ENCODE measurements at regions not wholly inside any gene's neighbourhood (a gene's known extent, or its start where the extent isn't known, plus 50 kb on each side); places are given as distances from the start of the nearest gene placed in this dataset.

DNA sequence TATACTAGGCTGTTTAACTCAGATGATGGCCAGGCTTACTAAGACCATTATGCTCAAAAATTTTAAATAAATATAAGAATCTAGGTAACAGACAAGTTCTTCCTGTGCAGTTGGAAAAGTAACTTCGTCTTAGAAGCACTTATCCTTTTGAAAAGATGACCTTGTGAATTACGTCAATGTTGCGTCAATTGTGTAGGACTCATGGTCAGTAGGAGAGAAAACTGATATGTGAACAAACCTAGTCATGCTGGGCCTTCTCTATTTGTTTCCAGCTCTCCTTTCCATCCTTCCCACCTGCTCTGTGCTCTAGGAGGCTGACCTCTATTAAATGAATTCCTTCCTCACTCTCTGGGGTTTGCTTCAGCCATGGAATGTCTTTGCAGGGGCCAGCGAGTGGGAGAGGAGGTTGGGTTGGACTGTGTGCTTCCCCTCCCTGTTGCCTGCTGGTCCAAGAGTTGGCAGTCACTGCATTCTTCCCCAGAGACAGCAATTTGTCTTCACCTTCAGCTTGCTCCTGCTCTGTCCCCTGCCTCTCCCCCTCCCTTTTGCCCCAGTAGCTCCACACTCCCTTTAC lies 128.0 kb upstream of the TNFAIP3 start:
- Mint-ChIP-seq H3K4me3 (ENCODE audit: unreplicated experiment) (no peak overlapping the region), H3K27me3 (ENCODE audit: insufficient read depth, unreplicated experiment) (no peaks in the 10 kb centered on the region), H3K9me3 (ENCODE audit: unreplicated experiment) (no peaks in the 10 kb centered on the region), H3K27ac (ENCODE audit: low read depth, unreplicated experiment) (peak overlapping the region; percentile 76), H3K4me1 (ENCODE audit: insufficient read depth, unreplicated experiment) (peaks cover 21% of the 10 kb centered on the region), H3K36me3 (ENCODE audit: insufficient read depth, unreplicated experiment) (no peaks in the 10 kb centered on the region)
- ChIA-PET POLR2A (no interaction called here), CTCF (interaction anchor here (1.1 kb wide), 1 partner anchor 21 kb away, joined by 3 read pairs; no protein-coding TSS in a partner anchor)
- no TSS peak for BruUV-seq (replicated peaks)
- DNase-seq (ENCODE audit: unreplicated experiment): no peak
- TF ChIP-seq, protein P1, sequence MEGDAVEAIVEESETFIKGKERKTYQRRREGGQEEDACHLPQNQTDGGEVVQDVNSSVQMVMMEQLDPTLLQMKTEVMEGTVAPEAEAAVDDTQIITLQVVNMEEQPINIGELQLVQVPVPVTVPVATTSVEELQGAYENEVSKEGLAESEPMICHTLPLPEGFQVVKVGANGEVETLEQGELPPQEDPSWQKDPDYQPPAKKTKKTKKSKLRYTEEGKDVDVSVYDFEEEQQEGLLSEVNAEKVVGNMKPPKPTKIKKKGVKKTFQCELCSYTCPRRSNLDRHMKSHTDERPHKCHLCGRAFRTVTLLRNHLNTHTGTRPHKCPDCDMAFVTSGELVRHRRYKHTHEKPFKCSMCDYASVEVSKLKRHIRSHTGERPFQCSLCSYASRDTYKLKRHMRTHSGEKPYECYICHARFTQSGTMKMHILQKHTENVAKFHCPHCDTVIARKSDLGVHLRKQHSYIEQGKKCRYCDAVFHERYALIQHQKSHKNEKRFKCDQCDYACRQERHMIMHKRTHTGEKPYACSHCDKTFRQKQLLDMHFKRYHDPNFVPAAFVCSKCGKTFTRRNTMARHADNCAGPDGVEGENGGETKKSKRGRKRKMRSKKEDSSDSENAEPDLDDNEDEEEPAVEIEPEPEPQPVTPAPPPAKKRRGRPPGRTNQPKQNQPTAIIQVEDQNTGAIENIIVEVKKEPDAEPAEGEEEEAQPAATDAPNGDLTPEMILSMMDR (IDR thresholded peaks at IDR 0.05; ENCODE audit: unreplicated experiment): no peak
- intact Hi-C loops (cut with micrococcal nuclease): no loop called here

DNA sequence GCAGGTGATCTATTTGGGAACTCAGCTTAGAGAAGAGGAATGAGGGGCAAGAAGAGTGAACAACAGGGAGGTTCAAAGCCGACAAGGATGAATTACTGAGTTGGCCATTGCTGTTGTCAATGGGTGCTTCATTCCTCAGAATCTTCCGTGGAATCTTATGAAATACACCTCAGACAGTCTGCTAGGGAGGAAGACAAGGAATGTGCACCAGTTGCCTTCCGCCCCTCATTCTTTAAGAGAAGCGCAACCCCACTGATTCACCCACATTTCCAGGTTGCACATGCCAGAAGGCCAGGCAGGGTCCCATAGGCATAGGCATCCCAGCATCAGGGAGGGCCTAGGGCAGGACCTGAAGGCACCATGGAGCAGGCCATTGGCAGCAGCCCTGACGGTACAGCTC lies 127.5 kb upstream of the TNFAIP3 start:
- POLR2A ChIA-PET: no interaction called here
- Mint-ChIP-seq H3K27ac (ENCODE audit: low read depth, unreplicated experiment) (peak overlapping the region; percentile 76), H3K9me3 (ENCODE audit: unreplicated experiment) (no peaks in the 10 kb centered on the region), H3K27me3 (ENCODE audit: insufficient read depth, unreplicated experiment) (no peaks in the 10 kb centered on the region), H3K4me1 (ENCODE audit: insufficient read depth, unreplicated experiment) (peaks cover 21% of the 10 kb centered on the region), H3K4me3 (ENCODE audit: unreplicated experiment) (no peak overlapping the region), H3K36me3 (ENCODE audit: insufficient read depth, unreplicated experiment) (no peaks in the 10 kb centered on the region)
- CTCF ChIA-PET: interaction anchor here (1.1 kb wide), 1 partner anchor 20 kb away, joined by 3 read pairs; no protein-coding TSS in a partner anchor
- intact Hi-C loops (cut with micrococcal nuclease): no loop called here
- BruUV-seq (replicated peaks): no TSS peak
- TF ChIP-seq, protein P1 (IDR thresholded peaks at IDR 0.05; ENCODE audit: unreplicated experiment): no peak
- no peak for DNase-seq (ENCODE audit: unreplicated experiment)

DNA sequence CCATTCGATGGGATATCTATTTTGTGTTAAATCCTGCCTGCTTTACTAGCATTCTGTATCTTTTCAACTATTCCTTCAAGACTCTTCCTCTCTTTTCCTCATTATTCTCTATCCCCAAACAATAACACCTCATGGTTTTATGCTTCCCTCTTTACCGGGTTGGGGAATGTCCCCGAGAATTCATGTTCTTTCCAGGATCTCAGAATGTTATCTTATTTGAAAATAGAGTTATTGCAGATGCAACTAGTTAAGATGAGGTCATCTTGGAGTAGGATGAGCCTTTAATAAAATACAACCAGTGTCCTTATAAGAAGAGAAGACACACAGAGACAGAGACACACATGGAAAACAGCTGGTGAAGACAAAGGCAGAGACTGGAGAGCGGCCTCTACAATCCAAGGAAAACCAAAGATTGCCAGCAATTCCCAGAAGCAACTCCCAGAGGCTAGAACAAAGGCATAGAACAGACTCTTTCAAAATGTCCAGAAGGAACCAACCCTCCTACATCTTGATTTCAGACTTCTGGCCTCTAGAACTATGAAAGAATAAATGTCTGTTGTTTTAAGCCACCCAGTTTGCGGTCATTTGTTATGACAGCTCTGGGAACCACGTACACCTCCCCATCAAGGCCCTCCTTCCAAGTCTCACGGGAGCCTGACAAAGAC lies 126.8 kb upstream of the TNFAIP3 start:
- POLR2A ChIA-PET: interaction anchor here (2.0 kb wide), 1 partner anchor 10 kb away, joined by 8 read pairs; no protein-coding TSS in a partner anchor
- CTCF ChIA-PET: interaction anchor here (0.6 kb wide), 1 partner anchor 169 kb away, joined by 3 read pairs; no protein-coding TSS in a partner anchor
- no peaks in the 10 kb centered on the region for H3K36me3 Mint-ChIP-seq (ENCODE audit: insufficient read depth, unreplicated experiment)
- peaks cover 28% of the 10 kb centered on the region for H3K4me1 Mint-ChIP-seq (ENCODE audit: insufficient read depth, unreplicated experiment)
- no peak overlapping the region for H3K4me3 Mint-ChIP-seq (ENCODE audit: unreplicated experiment)
- TF ChIP-seq, protein P1 (IDR thresholded peaks at IDR 0.05; ENCODE audit: unreplicated experiment): no peak
- BruUV-seq (replicated peaks): no TSS peak
- intact Hi-C loops (cut with micrococcal nuclease): no loop called here
- DNase-seq (ENCODE audit: unreplicated experiment): no peak
- no peaks in the 10 kb centered on the region for H3K9me3 Mint-ChIP-seq (ENCODE audit: unreplicated experiment)
- no peak overlapping the region for H3K27ac Mint-ChIP-seq (ENCODE audit: low read depth, unreplicated experiment)
- no peaks in the 10 kb centered on the region for H3K27me3 Mint-ChIP-seq (ENCODE audit: insufficient read depth, unreplicated experiment)

DNA sequence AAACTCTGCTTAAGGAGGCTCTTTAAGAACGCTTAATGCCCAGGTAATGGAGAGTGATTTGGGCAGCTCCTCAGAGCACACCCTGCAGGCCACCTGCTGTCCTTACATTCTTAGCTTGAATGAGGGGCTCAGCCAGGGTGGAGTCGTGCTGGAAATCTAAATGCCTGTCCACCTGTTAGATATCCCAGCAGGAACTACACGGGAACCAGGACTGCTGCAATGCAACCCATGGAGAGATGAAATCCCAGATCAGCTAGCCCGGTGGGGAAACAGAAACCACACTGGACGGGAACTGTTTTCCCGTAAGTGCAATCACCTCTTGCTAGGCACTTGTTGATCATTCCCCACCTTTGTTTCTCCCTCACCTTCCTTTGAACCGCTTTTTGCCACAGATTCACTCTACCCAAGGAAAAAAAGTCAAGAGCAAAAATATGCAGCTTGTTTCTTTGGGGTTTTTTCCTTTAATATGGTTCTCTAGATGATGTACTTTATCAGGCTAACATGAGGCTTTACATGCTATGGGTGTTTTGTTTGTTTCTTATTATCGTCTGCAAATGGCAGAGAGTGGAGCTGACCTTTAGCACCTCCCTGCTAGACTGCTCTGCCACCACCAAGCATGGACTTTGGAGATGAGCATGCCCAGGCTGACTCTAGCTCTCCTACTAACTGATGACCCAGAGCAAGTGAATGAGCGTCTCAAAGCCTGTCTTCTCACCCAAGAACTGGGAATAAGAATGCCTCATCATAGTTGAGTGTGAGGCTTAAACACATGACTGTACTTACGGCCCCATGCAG lies 125.9 kb upstream of the TNFAIP3 start:
- ChIA-PET POLR2A (interaction anchor here (0.7 to 2.0 kb wide), 2 partner anchors 11 to 27 kb away, joined by 3 to 8 read pairs; no protein-coding TSS in a partner anchor), CTCF (no interaction called here)
- Mint-ChIP-seq H3K27ac (ENCODE audit: low read depth, unreplicated experiment) (no peak overlapping the region), H3K27me3 (ENCODE audit: insufficient read depth, unreplicated experiment) (no peaks in the 10 kb centered on the region), H3K9me3 (ENCODE audit: unreplicated experiment) (no peaks in the 10 kb centered on the region), H3K4me1 (ENCODE audit: insufficient read depth, unreplicated experiment) (peaks cover 34% of the 10 kb centered on the region), H3K36me3 (ENCODE audit: insufficient read depth, unreplicated experiment) (no peaks in the 10 kb centered on the region), H3K4me3 (ENCODE audit: unreplicated experiment) (no peak overlapping the region)
- intact Hi-C loops (cut with micrococcal nuclease): no loop called here
- no TSS peak for BruUV-seq (replicated peaks)
- TF ChIP-seq, protein P1 (IDR thresholded peaks at IDR 0.05; ENCODE audit: unreplicated experiment): no peak
- no peak for DNase-seq (ENCODE audit: unreplicated experiment)

Measured in MCF 10A (cell line).